H9 (cell line): ENCODE measurements at regions not wholly inside any gene's neighbourhood (a gene's known extent, or its start where the extent isn't known, plus 50 kb on each side); places are given as distances from the start of the nearest gene placed in this dataset.

Source experiments
- DNase-seq: peaks from one replicate; pipeline ENCODE4 v3.0.0-alpha.2; 2017
- H2AFZ ChIP-seq: one replicate; pipeline ENCODE4 v1.6.1; 2013; ENCODE audit warnings: mild to moderate bottlenecking, low read length, control low read depth, moderate library complexity
- H2AK5ac ChIP-seq: 2 replicates; pipeline ENCODE4 v1.6.1; 2013; ENCODE audit warnings: low read length, control low read depth, mixed read lengths; ENCODE audit not compliant: insufficient read length
- H2BK120ac ChIP-seq: one replicate; pipeline ENCODE4 v1.6.1; 2013; ENCODE audit warnings: low read depth, mild to moderate bottlenecking, low read length, control low read depth, inconsistent platforms; ENCODE audit not compliant: poor library complexity, severe bottlenecking
- H2BK12ac ChIP-seq: 2 replicates; pipeline ENCODE4 v1.6.1; 2013; ENCODE audit warnings: low read length, control low read depth, mixed read lengths, low read depth; ENCODE audit not compliant: insufficient read length
- H2BK15ac ChIP-seq: 2 replicates; pipeline ENCODE4 v1.6.1; 2013; ENCODE audit warnings: low read depth, low read length, control low read depth
- H2BK20ac ChIP-seq: one replicate; pipeline ENCODE4 v1.6.1; 2013; ENCODE audit warnings: low read depth, mild to moderate bottlenecking, low read length, control low read depth, inconsistent platforms; ENCODE audit not compliant: poor library complexity, severe bottlenecking
- H2BK5ac ChIP-seq: 2 replicates; pipeline ENCODE4 v1.6.1; 2013; ENCODE audit warnings: low read length, control low read depth, mixed read lengths; ENCODE audit not compliant: insufficient read length
- H3K14ac ChIP-seq: 2 replicates; pipeline ENCODE4 v1.6.1; 2013; ENCODE audit warnings: low read length, control low read depth; ENCODE audit not compliant: insufficient read depth
- H3K18ac ChIP-seq: 2 replicates; pipeline ENCODE4 v1.6.1; 2013; ENCODE audit warnings: low read depth, mild to moderate bottlenecking, mixed read lengths, low read length, control low read depth; ENCODE audit not compliant: insufficient read length
- H3K23ac ChIP-seq: 2 replicates; pipeline ENCODE4 v1.6.1; 2013; ENCODE audit warnings: low read length, control low read depth, mixed read lengths, low read depth; ENCODE audit not compliant: insufficient read length
- H3K23me2 ChIP-seq: 2 replicates; pipeline ENCODE4 v1.6.1; 2013; ENCODE audit warnings: low read depth, mild to moderate bottlenecking, mixed read lengths, low read length, control low read depth; ENCODE audit not compliant: insufficient read length, poor library complexity, severe bottlenecking
- H3K27ac ChIP-seq: 2 replicates; pipeline ENCODE4 v1.5.1; 2013; ENCODE audit warnings: low read length, control low read depth, mixed read lengths, low read depth; ENCODE audit not compliant: insufficient read length
- H3K27me3 ChIP-seq: 2 replicates; pipeline ENCODE4 v1.6.1; 2013; ENCODE audit warnings: low read length, control low read depth, inconsistent platforms; ENCODE audit not compliant: insufficient read depth
- H3K4ac ChIP-seq: 2 replicates; pipeline ENCODE4 v1.6.1; 2013; ENCODE audit warnings: low read depth, mild to moderate bottlenecking, control low read depth, inconsistent platforms, low read length, moderate library complexity
- H3K4me1 ChIP-seq: 2 replicates; pipeline ENCODE4 v1.6.1; 2013; ENCODE audit warnings: low read length, control low read depth, inconsistent platforms; ENCODE audit not compliant: insufficient read depth
- H3K4me2 ChIP-seq: 2 replicates; pipeline ENCODE4 v1.6.1; 2013; ENCODE audit warnings: low read length, control low read depth, mixed read lengths; ENCODE audit not compliant: insufficient read length, insufficient read depth
- H3K56ac ChIP-seq: 2 replicates; pipeline ENCODE4 v1.6.1; 2013; ENCODE audit warnings: low read depth, mild to moderate bottlenecking, mixed read lengths, low read length, control low read depth; ENCODE audit not compliant: insufficient read length
- H3K79me1 ChIP-seq: 2 replicates; pipeline ENCODE4 v1.6.1; 2013; ENCODE audit warnings: low read depth, mild to moderate bottlenecking, moderate library complexity, low read length, control low read depth, inconsistent platforms; ENCODE audit not compliant: insufficient read depth, poor library complexity, severe bottlenecking
- H3K79me2 ChIP-seq: 2 replicates; pipeline ENCODE4 v1.6.1; 2013; ENCODE audit warnings: low read length, control low read depth, inconsistent platforms; ENCODE audit not compliant: insufficient read depth
- H3K9ac ChIP-seq: 2 replicates; pipeline ENCODE4 v1.6.1; 2013; ENCODE audit warnings: low read length, control low read depth, mixed read lengths; ENCODE audit not compliant: insufficient read length; ENCODE audit errors: extremely low read depth
- H3K9me3 ChIP-seq: one replicate; pipeline ENCODE4 v1.6.1; 2013; ENCODE audit warnings: low read depth, low read length, inconsistent platforms; ENCODE audit not compliant: control insufficient read depth
- H3T11ph ChIP-seq: one replicate; pipeline ENCODE4 v1.6.1; 2013; ENCODE audit warnings: mild to moderate bottlenecking, low read length, control low read depth, inconsistent platforms
- H4K20me1 ChIP-seq: one replicate; pipeline ENCODE4 v1.6.1; 2013; ENCODE audit not compliant: control insufficient read depth, insufficient read length, insufficient read depth
- H4K5ac ChIP-seq: 2 replicates; pipeline ENCODE4 v1.6.1; 2013; ENCODE audit warnings: low read depth, mild to moderate bottlenecking, mixed read lengths, low read length, control low read depth; ENCODE audit not compliant: insufficient read length
- H4K8ac ChIP-seq: replicated peaks from 2 replicates; pipeline ENCODE4 v1.6.1; 2013; ENCODE audit warnings: low read length, control low read depth, mixed read lengths, low read depth; ENCODE audit not compliant: insufficient read length
- H4K91ac ChIP-seq: 2 replicates; pipeline ENCODE4 v1.6.1; 2013; ENCODE audit warnings: low read depth, mild to moderate bottlenecking, moderate library complexity, mixed read lengths, low read length, control low read depth; ENCODE audit not compliant: insufficient read length
- H3K27ac Mint-ChIP-seq, 3 experiments: 2 replicates in 2 of 3; 3 replicates in 1 of 3; pipeline ENCODE4 v1.8.0; 2020 to 2021; ENCODE audit warnings: mixed read lengths in 3 of 3, mild to moderate bottlenecking in 1 of 3, moderate library complexity in 1 of 3
- H3K27me3 Mint-ChIP-seq: 2 replicates; pipeline ENCODE4 v1.8.0; 2021; ENCODE audit warnings: low read depth, mild to moderate bottlenecking, moderate library complexity, mixed read lengths
- H3K36me3 Mint-ChIP-seq, 3 experiments: 2 replicates in 2 of 3; 3 replicates in 1 of 3; pipeline ENCODE4 v1.8.0; 2020 to 2021; ENCODE audit warnings: low read depth in 3 of 3, mixed read lengths in 3 of 3; ENCODE audit not compliant: insufficient read depth in 1 of 3
- H3K4me1 Mint-ChIP-seq, 2 experiments: 2 replicates each; pipeline ENCODE4 v1.8.0; 2020; ENCODE audit warnings: mixed read lengths in 2 of 2
- H3K4me3 Mint-ChIP-seq, 2 experiments: 2 replicates in 1 of 2; 3 replicates in 1 of 2; pipeline ENCODE4 v1.8.0; 2020 to 2021; ENCODE audit warnings: mild to moderate bottlenecking in 2 of 2, mixed read lengths in 2 of 2, moderate library complexity in 1 of 2
- H3K9me3 Mint-ChIP-seq, 2 experiments: 2 replicates in 1 of 2; 3 replicates in 1 of 2; pipeline ENCODE4 v1.8.0; 2020; ENCODE audit warnings: mild to moderate bottlenecking in 2 of 2, mixed read lengths in 2 of 2, moderate library complexity in 1 of 2
- CTCF ChIP-seq: fragments of 200-600 bp; sonication (generic); conservative IDR thresholded peaks from 3 replicates; pipeline ENCODE4 v1.8.0; 2021; ENCODE audit warnings: antibody characterized with exemption, mild to moderate bottlenecking
- WGBS: extraction: QIAGEN DNeasy Blood & Tissue Kit; methylation state at CpG from one replicate; pipeline ENCODE4 v1.1.7; 2013; ENCODE audit warnings: missing lambda C conversion rate, low lambda C conversion rate, mixed read lengths; ENCODE audit not compliant: insufficient read length; ENCODE audit errors: extremely low coverage; 5-methylcytosine and 5-hydroxymethylcytosine counted together

GRCh38 chr2:37537316-37537715 lies 134.1 kb downstream of the CDC42EP3 start:
- H2BK5ac ChIP-seq: no peak overlapping the region
- no peak overlapping the region for H3K9ac ChIP-seq
- no peak overlapping the region for H3K14ac ChIP-seq
- H2AK5ac ChIP-seq: no peak overlapping the region
- no peaks in the 10 kb centered on the region for H3K9me3 Mint-ChIP-seq
- H2BK15ac ChIP-seq: no peak overlapping the region
- no peak overlapping the region for H3T11ph ChIP-seq
- H4K91ac ChIP-seq: no peak overlapping the region
- H2BK20ac ChIP-seq: no peak overlapping the region
- H4K20me1 ChIP-seq: no peaks in the 10 kb centered on the region
- H3K4me2 ChIP-seq: no peak overlapping the region
- no peak overlapping the region for H3K4me3 Mint-ChIP-seq
- no peaks in the 10 kb centered on the region; the same call in none of the 2 replicates for H3K27me3 Mint-ChIP-seq
- no CpG with 5 or more reads among the region's 5 CpGs for WGBS
- H4K8ac ChIP-seq: no peak overlapping the region
- no peak overlapping the region for H3K23ac ChIP-seq
- no peak for TF ChIP-seq CTCF
- no peak overlapping the region for H4K5ac ChIP-seq
- H3K4me1 ChIP-seq: no peaks in the 10 kb centered on the region
- H3K36me3 Mint-ChIP-seq: peaks cover 0 to 2% (median 0%) of the 10 kb centered on the region in 3 experiments; a peak in 1 of 7 replicates
- H2BK12ac ChIP-seq: no peak overlapping the region
- H3K9me3 ChIP-seq: no peaks in the 10 kb centered on the region
- no peaks in the 10 kb centered on the region for H3K27me3 ChIP-seq
- H3K27ac Mint-ChIP-seq: no peak overlapping the region; a peak in 1 of 7 replicates
- no peaks in the 10 kb centered on the region for H3K23me2 ChIP-seq
- no peak for DNase-seq
- no peak overlapping the region for H3K18ac ChIP-seq
- no peaks in the 10 kb centered on the region for H3K79me1 ChIP-seq
- H2BK120ac ChIP-seq: no peak overlapping the region
- H2AFZ ChIP-seq: no peak overlapping the region
- H3K27ac ChIP-seq: no peak overlapping the region
- H3K4ac ChIP-seq: no peak overlapping the region
- H3K4me1 Mint-ChIP-seq: peaks cover 0 to 3% of the 10 kb centered on the region in 2 experiments; a peak in 1 of 4 replicates
- H3K56ac ChIP-seq: no peak overlapping the region
- H3K79me2 ChIP-seq: no peaks in the 10 kb centered on the region
